ENCODE measurements at regions not wholly inside any gene's neighbourhood (a gene's known extent, or its start where the extent isn't known, plus 50 kb on each side); places are given as distances from the start of the nearest gene placed in this dataset.

DNA sequence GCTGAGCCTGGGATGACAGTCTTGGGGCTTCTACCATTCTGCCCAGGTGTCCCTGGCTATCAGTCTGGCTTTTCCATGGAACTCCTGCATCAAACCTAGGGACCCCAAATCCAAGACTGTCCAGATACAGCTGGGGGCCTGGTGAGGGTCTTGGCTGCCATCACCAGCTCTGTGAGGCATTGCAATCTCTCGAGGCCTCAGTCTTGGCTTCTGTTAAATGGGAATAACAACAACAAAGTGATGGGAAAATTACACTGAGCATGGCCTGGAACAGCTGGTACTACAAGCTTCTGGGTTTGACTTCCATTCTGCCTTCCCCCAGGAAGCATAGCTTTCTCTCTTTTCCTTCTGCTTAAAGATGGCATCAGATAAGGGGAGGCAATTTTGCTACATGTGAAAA, 50.0 kb upstream of the LCTL start:
- CTCF ChIA-PET (ENCODE audit: partially characterized antibody) = interaction anchor here (1.2 kb wide), 2 partner anchors 8 to 157 kb away, joined by 3 read pairs; no protein-coding TSS in a partner anchor
- H3K4me1 ChIP-seq (ENCODE audit: insufficient read depth, low read length) = no peaks in the 10 kb centered on the region
- DNase-seq = no peak
- no peak overlapping the region for H3K4me3 ChIP-seq (ENCODE audit: low read length in 2 of 2)
- H3K9me3 Mint-ChIP-seq = peaks cover 0 to 2% (median 0%) of the 10 kb centered on the region in 8 donors
- H3K27me3 Mint-ChIP-seq = peaks cover 2 to 8% of the 10 kb centered on the region in 2 donors
- H3K36me3 ChIP-seq (ENCODE audit: insufficient read depth, low read length) = no peaks in the 10 kb centered on the region
- intact Hi-C loops (cut with micrococcal nuclease) = loop anchor here (10.0 kb wide), 1 partner anchor 89 kb away; the partner anchor contains the start of gene SMAD6
- H3K9me3 ChIP-seq (ENCODE audit: control insufficient read depth in 1 of 2, low read length in 2 of 2) = no peaks in the 10 kb centered on the region
- H3K27ac Mint-ChIP-seq = no peak overlapping the region
- H3K27me3 ChIP-seq (ENCODE audit: insufficient read depth, low read length) = no peaks in the 10 kb centered on the region
- H3K27ac ChIP-seq (ENCODE audit: low read depth, low read length) = no peak overlapping the region
- H3K36me3 Mint-ChIP-seq = no peaks in the 10 kb centered on the region
- POLR2A ChIA-PET (ENCODE audit: partially characterized antibody) = no interaction called here
- H3K4me3 Mint-ChIP-seq = no peak overlapping the region
- peaks cover 0 to 4% (median 3%) of the 10 kb centered on the region in 4 donors for H3K4me1 Mint-ChIP-seq

DNA sequence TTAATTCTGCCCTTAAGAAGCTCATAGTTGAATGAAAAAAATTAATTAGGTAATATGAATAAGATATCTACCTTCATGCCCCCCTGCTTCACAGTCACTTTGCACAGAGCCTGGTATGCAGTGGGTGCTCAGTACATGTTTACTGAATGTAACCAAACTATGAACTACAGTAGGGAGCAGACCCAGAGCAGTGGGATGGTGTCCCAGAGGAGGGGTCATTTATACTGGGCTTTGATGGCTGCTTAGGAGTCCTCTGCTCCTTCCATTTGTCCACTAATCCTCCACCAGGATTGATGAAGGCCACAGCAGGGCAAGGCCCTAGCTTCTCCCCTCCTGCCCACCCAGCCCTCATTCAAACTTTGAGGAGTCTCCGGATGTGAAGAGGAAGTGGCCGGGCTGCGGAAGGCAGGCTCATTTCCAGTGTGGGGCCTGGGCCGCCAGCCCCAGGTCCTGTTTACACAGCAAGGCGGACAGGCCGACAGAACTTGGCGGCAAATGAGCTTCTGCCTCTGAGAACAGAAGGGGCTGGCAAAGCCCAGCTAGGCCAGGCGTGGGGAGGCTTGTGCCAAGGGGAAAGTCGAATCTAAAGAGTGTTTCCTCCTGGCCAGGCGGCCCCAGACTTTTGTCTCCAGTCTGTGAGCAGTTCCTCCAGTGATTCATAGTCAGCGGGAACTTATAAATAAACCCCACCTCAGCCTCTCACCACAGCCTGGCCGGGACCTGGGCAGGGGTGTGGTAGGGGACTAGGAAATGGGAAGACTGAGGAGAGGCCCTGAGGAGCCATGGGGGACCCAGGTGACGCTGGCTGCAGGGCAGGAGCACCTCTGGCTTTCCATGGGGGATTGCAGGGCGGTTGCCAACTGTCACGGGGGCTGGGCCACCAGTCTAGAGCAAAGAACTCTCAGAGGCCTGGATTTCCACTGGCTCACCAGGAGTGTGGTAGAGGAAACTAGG, 51.6 kb upstream of the LCTL start:
- Mint-ChIP-seq H3K4me3 (no peak overlapping the region), H3K9me3 (peaks cover 0 to 2% (median 0%) of the 10 kb centered on the region in 8 donors), H3K27ac (no peak overlapping the region), H3K27me3 (peaks cover 6 to 12% of the 10 kb centered on the region in 2 donors), H3K4me1 (peaks cover 0 to 4% (median 3%) of the 10 kb centered on the region in 4 donors), H3K36me3 (peaks cover 0 to 4% of the 10 kb centered on the region in 2 donors)
- Histone ChIP-seq H3K27me3 (ENCODE audit: insufficient read depth, low read length) (no peaks in the 10 kb centered on the region), H3K36me3 (ENCODE audit: insufficient read depth, low read length) (no peaks in the 10 kb centered on the region), H3K27ac (ENCODE audit: low read depth, low read length) (no peak overlapping the region), H3K9me3 (ENCODE audit: control insufficient read depth in 1 of 2, low read length in 2 of 2) (no peaks in the 10 kb centered on the region), H3K4me1 (ENCODE audit: insufficient read depth, low read length) (no peaks in the 10 kb centered on the region), H3K4me3 (ENCODE audit: low read length in 2 of 2) (no peak overlapping the region)
- intact Hi-C loops (cut with micrococcal nuclease) = loop anchor here (10.0 kb wide), 1 partner anchor 87 kb away; the partner anchor contains the start of gene SMAD6
- ChIA-PET CTCF (ENCODE audit: partially characterized antibody) (no interaction called here), POLR2A (ENCODE audit: partially characterized antibody) (no interaction called here)
- DNase-seq = no peak

DNA sequence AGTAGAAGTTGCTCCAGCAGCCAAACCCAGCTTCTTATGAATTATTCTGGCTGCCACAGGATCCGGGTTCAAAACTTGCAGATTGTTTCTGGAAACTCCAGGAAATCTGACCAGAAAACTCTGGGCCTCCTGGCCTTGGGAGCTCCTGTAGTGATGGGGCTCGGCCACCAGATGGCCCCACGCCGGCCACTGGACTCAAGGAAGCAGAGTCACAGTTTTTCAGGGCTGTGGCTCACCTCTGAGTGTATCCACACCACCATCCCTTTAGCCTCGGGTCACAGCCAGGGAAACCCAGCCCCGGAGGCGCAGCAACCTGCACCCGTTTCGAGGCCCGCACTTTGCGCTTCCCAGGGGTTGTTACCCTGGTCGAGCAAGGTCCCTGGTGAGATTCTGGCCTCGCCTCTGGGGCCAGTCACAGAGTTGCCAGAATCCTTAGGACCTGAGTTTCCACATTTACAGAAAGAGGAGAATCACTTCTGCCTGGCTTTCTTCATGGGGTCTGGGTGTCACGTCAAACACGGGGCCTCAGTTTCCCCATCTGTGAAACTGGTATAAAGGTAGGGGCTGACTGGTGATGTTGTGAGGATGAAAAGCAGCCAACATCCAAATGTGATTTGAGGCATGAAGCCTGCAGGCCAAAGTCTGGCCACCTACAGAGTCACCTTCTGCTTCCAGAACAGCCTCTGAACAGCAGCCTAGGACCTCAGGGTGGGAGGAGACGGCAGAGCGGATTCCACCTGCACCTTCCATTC, 53.5 kb upstream of the LCTL start:
- no peak overlapping the region for H3K4me3 ChIP-seq (ENCODE audit: low read length in 2 of 2)
- H3K36me3 ChIP-seq (ENCODE audit: insufficient read depth, low read length) = no peaks in the 10 kb centered on the region
- peaks cover 0 to 4% of the 10 kb centered on the region in 2 donors for H3K36me3 Mint-ChIP-seq
- peak in 3 of 5 donors; percentile 16 for DNase-seq
- H3K4me3 Mint-ChIP-seq = no peak overlapping the region
- H3K27ac Mint-ChIP-seq = no peak overlapping the region
- peaks cover 0 to 2% (median 0%) of the 10 kb centered on the region in 8 donors for H3K9me3 Mint-ChIP-seq
- no peaks in the 10 kb centered on the region for H3K9me3 ChIP-seq (ENCODE audit: control insufficient read depth in 1 of 2, low read length in 2 of 2)
- no peaks in the 10 kb centered on the region for H3K4me1 Mint-ChIP-seq
- ChIA-PET CTCF (ENCODE audit: partially characterized antibody) (interaction anchor here (0.7 to 2.4 kb wide), 19 partner anchors 8 to 232 kb away, joined by 3 to 13 read pairs (median 4); no protein-coding TSS in a partner anchor), POLR2A (ENCODE audit: partially characterized antibody) (no interaction called here)
- H3K4me1 ChIP-seq (ENCODE audit: insufficient read depth, low read length) = no peaks in the 10 kb centered on the region
- intact Hi-C loops (cut with micrococcal nuclease) = loop anchor here (10.0 kb wide), 1 partner anchor 85 kb away; the partner anchor contains the start of gene SMAD6
- H3K27me3 Mint-ChIP-seq = peaks cover 14 to 20% of the 10 kb centered on the region in 2 donors
- H3K27ac ChIP-seq (ENCODE audit: low read depth, low read length) = no peak overlapping the region
- H3K27me3 ChIP-seq (ENCODE audit: insufficient read depth, low read length) = no peaks in the 10 kb centered on the region

DNA sequence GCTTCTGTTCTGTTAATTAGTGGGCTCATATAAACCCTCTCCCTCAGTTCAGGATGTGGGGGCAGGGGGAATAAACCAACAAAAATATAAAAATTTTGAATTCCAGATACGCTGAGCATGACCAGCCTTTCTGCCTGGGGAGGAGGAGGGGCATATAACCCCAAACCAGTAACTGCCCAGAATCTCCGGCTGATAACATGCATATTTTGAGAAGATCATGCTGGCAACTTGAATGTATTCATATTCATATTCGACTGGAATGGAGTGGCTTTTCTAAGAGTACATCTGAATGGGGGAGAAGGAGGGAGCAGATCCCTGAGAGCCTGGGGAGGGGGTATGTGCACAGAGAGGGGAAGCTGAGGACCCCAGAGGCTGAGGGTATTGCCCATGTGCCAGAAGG, 54.5 kb upstream of the LCTL start:
- ChIA-PET POLR2A (ENCODE audit: partially characterized antibody) (no interaction called here), CTCF (ENCODE audit: partially characterized antibody) (interaction anchor here (1.2 to 2.4 kb wide), 2 partner anchors 14 to 152 kb away, joined by 5 to 13 read pairs; no protein-coding TSS in a partner anchor)
- no peak overlapping the region for H3K4me3 Mint-ChIP-seq
- H3K36me3 Mint-ChIP-seq = peaks cover 0 to 4% of the 10 kb centered on the region in 2 donors
- intact Hi-C loops (cut with micrococcal nuclease) = no loop called here
- H3K27ac Mint-ChIP-seq = no peak overlapping the region
- Histone ChIP-seq H3K4me1 (ENCODE audit: insufficient read depth, low read length) (no peaks in the 10 kb centered on the region), H3K36me3 (ENCODE audit: insufficient read depth, low read length) (no peaks in the 10 kb centered on the region), H3K4me3 (ENCODE audit: low read length in 2 of 2) (no peak overlapping the region), H3K9me3 (ENCODE audit: control insufficient read depth in 1 of 2, low read length in 2 of 2) (no peaks in the 10 kb centered on the region), H3K27me3 (ENCODE audit: insufficient read depth, low read length) (no peaks in the 10 kb centered on the region), H3K27ac (ENCODE audit: low read depth, low read length) (no peak overlapping the region)
- H3K9me3 Mint-ChIP-seq = peaks cover 0 to 2% (median 0%) of the 10 kb centered on the region in 8 donors
- no peak for DNase-seq
- H3K4me1 Mint-ChIP-seq = no peaks in the 10 kb centered on the region
- peaks cover 14 to 20% of the 10 kb centered on the region in 2 donors for H3K27me3 Mint-ChIP-seq

DNA sequence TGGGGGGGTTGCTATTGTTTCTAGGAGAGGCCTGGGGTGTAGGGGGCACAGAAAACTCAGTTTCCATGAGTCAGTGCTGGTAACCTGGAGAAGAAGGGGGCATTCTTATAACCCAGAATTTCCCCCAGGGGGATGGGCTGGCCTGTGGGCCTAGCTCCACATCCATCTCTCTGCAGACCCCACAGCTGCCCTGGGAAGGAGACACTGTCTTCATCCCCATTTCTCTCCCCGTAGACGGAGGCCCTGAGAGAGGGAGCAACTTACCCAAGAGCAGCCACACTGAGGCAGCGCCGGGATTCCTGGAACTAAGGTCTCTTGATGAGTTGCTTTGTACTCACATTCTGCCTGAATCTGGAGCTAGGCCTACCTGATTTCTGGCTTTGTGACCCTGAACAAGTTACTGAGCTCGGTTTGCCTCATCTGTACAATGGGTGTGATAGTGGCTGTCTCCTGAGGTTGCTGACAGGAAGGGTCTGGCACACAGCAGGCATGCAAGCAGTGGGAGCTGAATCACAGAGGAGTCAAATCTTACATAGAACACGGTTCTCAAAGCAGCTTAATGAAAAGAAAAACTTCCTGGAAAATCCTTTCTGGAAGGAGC, 55.0 kb upstream of the LCTL start:
- ChIA-PET POLR2A (ENCODE audit: partially characterized antibody) (no interaction called here), CTCF (ENCODE audit: partially characterized antibody) (interaction anchor here (0.6 to 1.2 kb wide), 2 partner anchors 92 to 152 kb away, joined by 5 read pairs; no protein-coding TSS in a partner anchor)
- Histone ChIP-seq H3K36me3 (ENCODE audit: insufficient read depth, low read length) (no peaks in the 10 kb centered on the region), H3K9me3 (ENCODE audit: control insufficient read depth in 1 of 2, low read length in 2 of 2) (no peaks in the 10 kb centered on the region), H3K27ac (ENCODE audit: low read depth, low read length) (no peak overlapping the region), H3K4me3 (ENCODE audit: low read length in 2 of 2) (no peak overlapping the region), H3K4me1 (ENCODE audit: insufficient read depth, low read length) (no peaks in the 10 kb centered on the region), H3K27me3 (ENCODE audit: insufficient read depth, low read length) (no peaks in the 10 kb centered on the region)
- H3K4me1 Mint-ChIP-seq = no peaks in the 10 kb centered on the region
- DNase-seq = no peak
- no peak overlapping the region for H3K27ac Mint-ChIP-seq
- intact Hi-C loops (cut with micrococcal nuclease) = no loop called here
- H3K4me3 Mint-ChIP-seq = no peak overlapping the region
- peaks cover 0 to 2% (median 0%) of the 10 kb centered on the region in 8 donors for H3K9me3 Mint-ChIP-seq
- H3K36me3 Mint-ChIP-seq = peaks cover 0 to 4% of the 10 kb centered on the region in 2 donors
- peaks cover 14 to 20% of the 10 kb centered on the region in 2 donors for H3K27me3 Mint-ChIP-seq

DNA sequence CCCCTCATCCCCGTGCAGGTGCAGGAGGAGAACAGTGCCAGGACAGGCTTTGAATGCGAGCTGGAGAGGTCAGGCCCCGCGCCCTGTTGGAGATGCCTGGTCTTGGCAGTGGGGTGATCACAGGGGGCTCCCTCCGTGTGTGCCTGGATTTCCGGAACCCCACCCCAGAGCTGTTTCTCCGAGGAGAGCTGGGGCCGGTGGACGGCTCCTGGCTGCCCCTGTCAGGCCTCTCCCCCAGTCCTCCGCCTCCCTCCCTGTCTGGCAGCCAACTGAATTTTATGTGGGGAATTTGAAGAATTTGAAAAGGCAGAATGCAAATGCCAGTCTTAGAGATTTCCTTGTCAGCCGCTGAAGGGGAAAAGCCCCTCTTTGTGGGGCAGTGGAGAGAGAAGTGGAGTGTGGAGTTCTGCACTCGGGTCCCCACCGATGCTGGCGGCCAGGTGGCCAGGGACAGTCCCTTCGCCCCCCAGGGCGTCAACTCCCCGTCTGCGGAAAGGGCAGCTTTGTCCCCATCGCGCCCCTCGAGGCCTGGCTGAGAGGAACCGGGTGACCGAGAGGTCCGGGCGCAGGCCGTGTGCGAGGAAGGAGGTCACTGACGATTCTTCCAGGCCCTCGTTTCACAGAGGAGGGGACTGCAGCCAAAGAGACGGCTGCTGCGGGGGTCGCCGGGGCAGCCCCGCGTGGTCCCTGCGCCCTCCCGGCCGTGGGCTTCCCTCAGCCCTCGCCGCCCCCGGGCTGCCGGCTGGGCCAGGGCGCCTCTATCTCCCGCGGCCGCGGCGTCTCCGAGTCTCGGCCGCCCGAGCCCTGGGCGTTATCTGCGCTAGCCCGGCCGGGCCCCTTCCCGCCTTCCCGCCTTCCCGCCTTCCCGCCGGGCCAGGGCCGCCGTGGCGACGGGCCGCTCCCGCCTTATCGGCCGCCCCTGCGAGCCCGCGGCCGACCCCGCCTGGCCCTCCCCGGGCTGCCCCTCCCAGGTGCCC, 56.0 kb upstream of the LCTL start:
- no peak for DNase-seq
- Histone ChIP-seq H3K4me3 (ENCODE audit: low read length in 2 of 2) (no peak overlapping the region), H3K36me3 (ENCODE audit: insufficient read depth, low read length) (no peaks in the 10 kb centered on the region), H3K4me1 (ENCODE audit: insufficient read depth, low read length) (no peaks in the 10 kb centered on the region), H3K27me3 (ENCODE audit: insufficient read depth, low read length) (no peaks in the 10 kb centered on the region), H3K27ac (ENCODE audit: low read depth, low read length) (no peak overlapping the region), H3K9me3 (ENCODE audit: control insufficient read depth in 1 of 2, low read length in 2 of 2) (no peaks in the 10 kb centered on the region)
- Mint-ChIP-seq H3K36me3 (peaks cover 0 to 4% of the 10 kb centered on the region in 2 donors), H3K9me3 (peaks cover 0 to 2% (median 0%) of the 10 kb centered on the region in 8 donors), H3K27ac (no peak overlapping the region), H3K4me1 (no peaks in the 10 kb centered on the region), H3K27me3 (peaks cover 14 to 20% of the 10 kb centered on the region in 2 donors), H3K4me3 (no peak overlapping the region)
- intact Hi-C loops (cut with micrococcal nuclease) = no loop called here
- POLR2A ChIA-PET (ENCODE audit: partially characterized antibody) = no interaction called here
- CTCF ChIA-PET (ENCODE audit: partially characterized antibody) = interaction anchor here (1.2 kb wide), 1 partner anchor 151 kb away, joined by 5 read pairs; no protein-coding TSS in a partner anchor
